Prostate gland (tissue), 2 donors: ENCODE measurements at regions not wholly inside any gene's neighbourhood (a gene's known extent, or its start where the extent isn't known, plus 50 kb on each side); places are given as distances from the start of the nearest gene placed in this dataset.

Experiments used
- POLR2A ChIP-seq: fragments of 450-650 bp; IDR thresholded peaks from one replicate; pipeline ENCODE4 v1.6.1; 2016; ENCODE audit warnings: antibody characterized with exemption, mild to moderate bottlenecking
- POLR2AphosphoS5 ChIP-seq: sonication (generic); formaldehyde crosslinking; IDR thresholded peaks from one replicate; pipeline ENCODE4 v1.6.1; 2017; ENCODE audit warnings: antibody characterized with exemption
- TF ChIP-seq, protein P1 (sequence below), 4 experiments: fragments of 200-600 bp in 2 of 4; fragments of 450-650 bp in 2 of 4; sonication (generic) in 2 of 4; IDR thresholded peaks; 1 replicate in 3 of 4; 2 replicates in 1 of 4; pipeline ENCODE4 v1.5.1; 2016 to 2019; ENCODE audit warnings: antibody characterized with exemption in 4 of 4, mild to moderate bottlenecking in 2 of 4, moderate library complexity in 2 of 4

DNA sequence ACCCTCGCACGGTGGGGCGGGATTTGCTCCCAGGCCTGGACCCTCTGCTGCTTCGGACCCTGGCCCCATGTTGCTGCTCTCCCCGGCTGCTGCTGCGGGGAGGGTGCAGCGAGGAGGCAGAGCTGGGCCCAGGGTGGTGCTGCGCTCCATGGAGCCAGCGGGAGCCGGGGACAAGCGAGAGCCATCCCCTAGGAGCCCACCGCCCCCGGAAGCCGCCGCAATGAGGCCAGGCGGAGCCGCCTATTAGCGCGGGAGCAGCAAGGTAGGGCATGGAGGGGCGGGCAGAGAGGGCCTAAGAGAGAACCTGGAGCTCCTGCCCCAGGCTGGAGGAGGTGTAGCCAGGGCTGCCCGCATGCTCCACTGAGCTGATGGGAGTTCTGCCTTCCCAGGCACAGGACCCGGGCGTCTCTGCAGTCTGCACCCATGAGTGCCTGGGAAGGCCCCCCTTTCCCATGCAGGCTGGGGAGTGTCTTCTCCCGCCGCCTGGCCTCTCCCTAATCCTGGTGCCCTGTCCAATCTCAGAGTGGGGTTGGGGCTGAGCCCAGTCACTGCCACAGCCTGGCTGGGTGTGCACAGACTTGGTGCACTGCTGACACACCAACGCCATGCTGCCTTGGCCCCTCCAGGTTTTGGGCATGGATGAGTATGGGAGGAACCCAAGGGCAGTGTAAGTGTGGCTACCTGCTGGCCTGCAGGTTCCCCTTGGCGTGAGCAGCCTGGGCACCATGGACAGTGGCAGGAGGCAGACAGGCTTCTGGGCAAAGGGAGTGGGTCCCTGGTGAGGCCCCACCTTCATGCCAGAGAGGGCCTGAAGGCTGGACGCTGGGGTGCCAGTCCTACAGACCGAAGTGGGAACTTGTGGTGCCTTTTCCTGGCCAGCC lies 360.6 kb upstream of the MAP3K7 start:
- TF ChIP-seq, protein P1, sequence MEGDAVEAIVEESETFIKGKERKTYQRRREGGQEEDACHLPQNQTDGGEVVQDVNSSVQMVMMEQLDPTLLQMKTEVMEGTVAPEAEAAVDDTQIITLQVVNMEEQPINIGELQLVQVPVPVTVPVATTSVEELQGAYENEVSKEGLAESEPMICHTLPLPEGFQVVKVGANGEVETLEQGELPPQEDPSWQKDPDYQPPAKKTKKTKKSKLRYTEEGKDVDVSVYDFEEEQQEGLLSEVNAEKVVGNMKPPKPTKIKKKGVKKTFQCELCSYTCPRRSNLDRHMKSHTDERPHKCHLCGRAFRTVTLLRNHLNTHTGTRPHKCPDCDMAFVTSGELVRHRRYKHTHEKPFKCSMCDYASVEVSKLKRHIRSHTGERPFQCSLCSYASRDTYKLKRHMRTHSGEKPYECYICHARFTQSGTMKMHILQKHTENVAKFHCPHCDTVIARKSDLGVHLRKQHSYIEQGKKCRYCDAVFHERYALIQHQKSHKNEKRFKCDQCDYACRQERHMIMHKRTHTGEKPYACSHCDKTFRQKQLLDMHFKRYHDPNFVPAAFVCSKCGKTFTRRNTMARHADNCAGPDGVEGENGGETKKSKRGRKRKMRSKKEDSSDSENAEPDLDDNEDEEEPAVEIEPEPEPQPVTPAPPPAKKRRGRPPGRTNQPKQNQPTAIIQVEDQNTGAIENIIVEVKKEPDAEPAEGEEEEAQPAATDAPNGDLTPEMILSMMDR (IDR thresholded peaks at IDR 0.05), result no peak
- no peak for TF ChIP-seq POLR2A
- TF ChIP-seq POLR2AphosphoS5, result no peak
